K562 (cell line): ENCODE measurements at regions not wholly inside any gene's neighbourhood (a gene's known extent, or its start where the extent isn't known, plus 50 kb on each side); places are given as distances from the start of the nearest gene placed in this dataset.
"Not testable (repeated sequence)": the region's sequence is repeated elsewhere in the genome, so short reads cannot be mapped to it uniquely, and the experiment has no call there.

Experiments
- ATAC-seq: fragments of 200-7000 bp; cut with Tn5 transposase; 3 replicates; pipeline ENCODE4 v1.9.1; 2020; ENCODE audit warnings: moderate library complexity
- BruUV-seq: library from RNA; stranded (reverse); fragments of 400-500 nt; replicated peaks from 2 replicates; lab custom pipeline; 2021; lab: Mats Ljungman, UMichigan
- CTCF ChIA-PET: fragments of 300-600 bp; formaldehyde crosslinking; extraction: SDS; loops from one replicate; lab custom pipeline; 2021; ENCODE audit warnings: low intra/inter-chr PET ratio; lab: Yijun Ruan, JAX
- POLR2A ChIA-PET: fragments of 300-600, 350-650 bp; sonication (Branson Sonifier 250); formaldehyde crosslinking; extraction: SDS; loops from one replicate; lab custom pipeline; 2021; ENCODE audit warnings: antibody characterized with exemption, inconsistent platforms; lab: Yijun Ruan, JAX
- DNase-seq, 4 experiments: peaks; one replicate each; pipeline versions ENCODE4 v3.0.0 to v3.0.0-alpha.2; 2011 to 2018; ENCODE audit warnings: low spot score in 3 of 4, mixed read lengths in 3 of 4; ENCODE audit errors: extremely low read depth in 1 of 4
- FAIRE-seq: peaks from 2 replicates; lab custom pipeline; 2011; peaks lifted over from hg19 to GRCh38; lab: Jason Lieb, UNC
- H2AFZ ChIP-seq: 2 replicates; pipeline ENCODE4 v1.6.0; 2011; ENCODE audit warnings: low read depth, low read length, control low read depth, inconsistent platforms
- H3K27ac ChIP-seq: fragments of 200-600 bp; 3 replicates; pipeline ENCODE4 v1.8.0; 2011; ENCODE audit warnings: low read depth, mild to moderate bottlenecking, control low read depth, inconsistent platforms, low read length, moderate library complexity, mixed read lengths; ENCODE audit errors: extremely low read depth
- H3K27me3 ChIP-seq, 2 experiments: fragments of 300-600 bp in 1 of 2; 2 replicates in 1 of 2; 3 replicates in 1 of 2; pipeline versions ENCODE4 v1.6.0 to v1.8.0; 2011; ENCODE audit warnings: inconsistent platforms in 2 of 2, low read length in 2 of 2, mild to moderate bottlenecking in 1 of 2, mixed read lengths in 1 of 2, moderate library complexity in 1 of 2; ENCODE audit not compliant: control insufficient read depth in 2 of 2, insufficient read depth in 2 of 2
- H3K36me3 ChIP-seq: fragments of 300-600 bp; 3 replicates; pipeline ENCODE4 v1.8.0; 2011; ENCODE audit warnings: mild to moderate bottlenecking, low read length, inconsistent platforms; ENCODE audit not compliant: control insufficient read depth, insufficient read depth
- H3K4me1 ChIP-seq, 2 experiments: fragments of 200-600 bp in 1 of 2; replicated peaks in 1 of 2; 2 replicates in 1 of 2; 3 replicates in 1 of 2; pipeline versions ENCODE4 v1.5.1 to v1.8.0; 2011; ENCODE audit warnings: inconsistent platforms in 2 of 2, low read length in 2 of 2, mild to moderate bottlenecking in 1 of 2, mixed read lengths in 1 of 2, moderate library complexity in 1 of 2; ENCODE audit not compliant: control insufficient read depth in 2 of 2, insufficient read depth in 2 of 2
- H3K4me2 ChIP-seq: 2 replicates; pipeline ENCODE4 v1.6.1; 2011; ENCODE audit warnings: low read length, control low read depth, inconsistent platforms, mixed read lengths; ENCODE audit not compliant: insufficient read depth
- H3K4me3 ChIP-seq: fragments of 200-600 bp; sonication (generic), shearing (Covaris generic); 2 replicates; pipeline ENCODE4 v1.5.1; 2016; ENCODE audit warnings: control low read depth, inconsistent platforms
- H3K79me2 ChIP-seq: fragments of 200-600 bp; 3 replicates; pipeline ENCODE4 v1.8.0; 2011; ENCODE audit warnings: low read length, inconsistent platforms; ENCODE audit not compliant: control insufficient read depth, insufficient read depth
- H3K9ac ChIP-seq, 2 experiments: 2 replicates each; pipeline versions ENCODE4 v1.6.0 to v1.6.1; 2011; ENCODE audit warnings: low read depth in 2 of 2, low read length in 2 of 2, control low read depth in 1 of 2, inconsistent platforms in 1 of 2, mild to moderate bottlenecking in 1 of 2, mixed read lengths in 1 of 2; ENCODE audit not compliant: insufficient read depth in 1 of 2
- H3K9me1 ChIP-seq: one replicate; pipeline ENCODE4 v1.6.0; 2011; ENCODE audit warnings: inconsistent platforms, mild to moderate bottlenecking, low read length, moderate library complexity; ENCODE audit not compliant: control insufficient read depth, insufficient read depth
- H3K9me3 ChIP-seq: replicated peaks from 2 replicates; pipeline ENCODE4 v1.5.1; 2011; ENCODE audit warnings: low read depth, low read length, inconsistent platforms; ENCODE audit not compliant: control insufficient read depth, insufficient read depth
- H4K20me1 ChIP-seq: replicated peaks from 2 replicates; pipeline ENCODE4 v1.6.1; 2011; ENCODE audit warnings: low read length, inconsistent platforms, mixed read lengths; ENCODE audit not compliant: control insufficient read depth, insufficient read depth
- ARNT ChIP-seq, 2 experiments: fragments of 450-650 bp; IDR thresholded peaks; 2 replicates each; pipeline ENCODE4 v1.6.1; 2016; ENCODE audit warnings: mild to moderate bottlenecking in 1 of 2
- CXXC5 ChIP-seq: fragments of 250-450 bp; sonication (Bioruptor Pico); IDR thresholded peaks from 2 replicates; pipeline ENCODE4 v1.8.0; 2022; ENCODE audit warnings: inconsistent platforms, mild to moderate bottlenecking, moderate library complexity
- EP300 ChIP-seq: IDR thresholded peaks from 2 replicates; pipeline ENCODE4 v1.6.1; 2012; ENCODE audit warnings: low read length, improper control_type of control experiment
- FOXO4 ChIP-seq: fragments of 450-650 bp; formaldehyde crosslinking; IDR thresholded peaks from 2 replicates; pipeline ENCODE4 v1.4.0; 2020; ENCODE audit warnings: mild to moderate bottlenecking, moderate library complexity
- GABPA ChIP-seq: fragments of 200-800 bp; sonication (Bioruptor generic); conservative IDR thresholded peaks from 2 replicates; pipeline ENCODE4 v1.6.1; 2016; ENCODE audit warnings: low read depth, missing genetic modification characterization, missing compliant biosample characterization
- HEY1 ChIP-seq: fragments of 250-450 bp; sonication (Bioruptor Pico); IDR thresholded peaks from 2 replicates; pipeline ENCODE4 v1.5.0; 2020; ENCODE audit warnings: mild to moderate bottlenecking, moderate library complexity, borderline replicate concordance
- HOXB6 ChIP-seq: fragments of 250-450 bp; sonication (Bioruptor Pico); IDR thresholded peaks from 2 replicates; pipeline ENCODE4 v1.5.1; 2022; ENCODE audit warnings: mild to moderate bottlenecking, borderline replicate concordance
- LEF1 ChIP-seq: fragments of 450-650 bp; IDR thresholded peaks from 2 replicates; pipeline ENCODE4 v1.6.1; 2016; ENCODE audit warnings: mild to moderate bottlenecking
- MBD2 ChIP-seq: sonication (generic); IDR thresholded peaks from 2 replicates; pipeline ENCODE4 v1.6.1; 2016; ENCODE audit warnings: low read depth, borderline replicate concordance
- MYNN ChIP-seq, 2 experiments: sonication (generic); formaldehyde crosslinking in 1 of 2; IDR thresholded peaks; 2 replicates each; pipeline versions ENCODE4 v1.5.0 to v1.6.1; 2016 to 2020; ENCODE audit warnings: antibody characterized with exemption in 1 of 2, missing genetic modification reagents in 1 of 2
- NCOR1 ChIP-seq: fragments of 450-650 bp; IDR thresholded peaks from 2 replicates; pipeline ENCODE4 v1.6.1; 2016; ENCODE audit warnings: mild to moderate bottlenecking, moderate library complexity
- POLR2AphosphoS5 ChIP-seq: IDR thresholded peaks from 2 replicates; pipeline ENCODE4 v1.6.1; 2011; ENCODE audit warnings: mild to moderate bottlenecking, low read depth, low read length, moderate library complexity; ENCODE audit not compliant: control insufficient read depth, insufficient read depth
- RBFOX2 ChIP-seq: fragments of 200-400 bp; formaldehyde crosslinking; IDR thresholded peaks from 2 replicates; pipeline ENCODE4 v1.6.1; 2017; ENCODE audit warnings: low read depth, mild to moderate bottlenecking, low read length, moderate library complexity
- RFX7 ChIP-seq: fragments of 250-450 bp; sonication (Bioruptor Pico); IDR thresholded peaks from 2 replicates; pipeline ENCODE4 v1.5.1; 2021; ENCODE audit warnings: mild to moderate bottlenecking
- RUNX1 ChIP-seq: sonication (generic); IDR thresholded peaks from 2 replicates; pipeline ENCODE4 v1.6.1; 2016; ENCODE audit warnings: antibody characterized with exemption, low read depth
- SIN3A ChIP-seq, 2 experiments: fragments of 150-350 bp in 1 of 2; IDR thresholded peaks; 2 replicates each; pipeline ENCODE4 v1.6.1; 2011 to 2016; ENCODE audit warnings: borderline replicate concordance in 2 of 2, low read depth in 2 of 2, low read length in 2 of 2, mild to moderate bottlenecking in 2 of 2, moderate library complexity in 2 of 2; ENCODE audit not compliant: control insufficient read depth in 1 of 2
- TEAD1 ChIP-seq, 2 experiments: fragments of 450-650 bp in 1 of 2; sonication (generic) in 1 of 2; formaldehyde crosslinking; IDR thresholded peaks; 2 replicates each; pipeline versions ENCODE4 v1.4.0 to v1.8.0; 2020 to 2022; ENCODE audit warnings: mild to moderate bottlenecking in 2 of 2, missing genetic modification reagents in 1 of 2
- THRAP3 ChIP-seq: fragments of 450-650 bp; IDR thresholded peaks from 2 replicates; pipeline ENCODE4 v1.6.1; 2016; ENCODE audit warnings: mild to moderate bottlenecking, inconsistent platforms, borderline replicate concordance
- ZNF316 ChIP-seq: fragments of 450-650 bp; IDR thresholded peaks from 2 replicates; pipeline ENCODE4 v1.6.1; 2016
- ZNF511 ChIP-seq: sonication (generic); formaldehyde crosslinking; IDR thresholded peaks from 2 replicates; pipeline ENCODE4 v1.8.0; 2022; ENCODE audit warnings: mild to moderate bottlenecking, missing genetic modification reagents
- ZNF583 ChIP-seq: fragments of 250-450 bp; sonication (Bioruptor Pico); IDR thresholded peaks from 2 replicates; pipeline ENCODE4 v1.4.0; 2020
- WGBS: fragments of 100-300 bp; shearing (Covaris generic); methylation state at CpG from one replicate; pipeline ENCODE4 v1.1.6; 2016; ENCODE audit warnings: low coverage, mixed read lengths; ENCODE audit not compliant: insufficient coverage; ENCODE audit errors: missing lambda C conversion rate; 5-methylcytosine and 5-hydroxymethylcytosine counted together
- in situ Hi-C: fragments of 300-500 bp; cut with MboI; formaldehyde crosslinking; loops from 4 replicates; pipeline ENCODE4 v1.15.0; 2018; ENCODE audit warnings: inconsistent platforms, mixed read lengths
- intact Hi-C: fragments of 100-400 bp; cut with micrococcal nuclease; formaldehyde crosslinking; loops from 2 replicates; pipeline ENCODE4 v1.14.2; 2022

GRCh38 chr1:120942218-120942944, 52.8 kb downstream of the PPIAL4A start:
- H3K4me1 ChIP-seq; H3K9me3 ChIP-seq; H3K79me2 ChIP-seq; H4K20me1 ChIP-seq; H3K36me3 ChIP-seq; H3K27me3 ChIP-seq; CTCF ChIA-PET; FAIRE-seq; H3K9me1 ChIP-seq; in situ Hi-C loops; intact Hi-C loops; TF ChIP-seq MYNN (CRISPR knock-in tag; IDR thresholded peaks at IDR 0.05): not testable (repeated sequence)
- Histone ChIP-seq H3K9ac (peak overlapping the region; percentile 89 to 97), H2AFZ (peak overlapping the region; percentile 94), H3K27ac (peak overlapping the region; percentile 99), H3K4me3 (peak overlapping the region; percentile 33), H3K4me2 (peak overlapping the region; percentile 78)
- peak; percentile 94 for ATAC-seq
- peak; percentile 63 to 93 (median 68) for DNase-seq
- BruUV-seq, result TSS peak; percentile 100
- WGBS, result under 1% methylated on average over 26 of the region's 34 CpGs
- POLR2A ChIA-PET, result interaction anchor here (0.8 kb wide), 1 partner anchor 15 kb away, joined by 5 read pairs; no protein-coding TSS in a partner anchor
- TF ChIP-seq FOXO4 (CRISPR knock-in tag) (peak; percentile 90), RUNX1 (peak; percentile 97), LEF1 (peak; percentile 55), ARNT (IDR thresholded peaks at IDR 0.05) (peak; percentile 63 to 66; a peak in 1 of 4 replicates), TEAD1 (CRISPR knock-in tag; IDR thresholded peaks at IDR 0.05) (peak in 1 of 2 experiments; percentile 85; a peak in 2 of 4 replicates), HEY1 (CRISPR knock-in tag) (peak; percentile 82), NCOR1 (peak; percentile 91), RFX7 (CRISPR knock-in tag) (peak; percentile 95), GABPA (tag) (peak; percentile 41; the same call in 1 of the 2 replicates), MBD2 (peak; percentile 94), ZNF511 (CRISPR knock-in tag) (0 out of 2 replicates have a peak, but pooled peaks have one; percentile 29), THRAP3 (peak; percentile 92; the same call in 1 of the 2 replicates), ZNF583 (CRISPR knock-in tag) (0 out of 2 replicates have a peak, but pooled peaks have one; percentile 26), MYNN (IDR thresholded peaks at IDR 0.05) (peak; percentile 6), RBFOX2 (peak; percentile 92), CXXC5 (CRISPR knock-in tag) (peak; percentile 84), POLR2AphosphoS5 (peak; percentile 100), SIN3A (IDR thresholded peaks at IDR 0.05; ENCODE audit: borderline replicate concordance in 2 of 2, control insufficient read depth in 1 of 2, low read depth in 2 of 2, low read length in 2 of 2) (peak; percentile 61 to 98; a peak in 2 of 4 replicates), ZNF316 (peak; percentile 97), HOXB6 (CRISPR knock-in tag) (0 out of 2 replicates have a peak, but pooled peaks have one; percentile 65), EP300 (peak; percentile 73)
